GM21381 (cell line): ENCODE measurements at regions not wholly inside any gene's neighbourhood (a gene's known extent, or its start where the extent isn't known, plus 50 kb on each side); places are given as distances from the start of the nearest gene placed in this dataset.

Experiments
- ATAC-seq: cut with Tn5 transposase; IDR thresholded peaks from one replicate; pipeline ENCODE4 v1.9.1; 2021; ENCODE audit warnings: mild to moderate bottlenecking, moderate library complexity; ENCODE audit not compliant: unreplicated experiment

DNA sequence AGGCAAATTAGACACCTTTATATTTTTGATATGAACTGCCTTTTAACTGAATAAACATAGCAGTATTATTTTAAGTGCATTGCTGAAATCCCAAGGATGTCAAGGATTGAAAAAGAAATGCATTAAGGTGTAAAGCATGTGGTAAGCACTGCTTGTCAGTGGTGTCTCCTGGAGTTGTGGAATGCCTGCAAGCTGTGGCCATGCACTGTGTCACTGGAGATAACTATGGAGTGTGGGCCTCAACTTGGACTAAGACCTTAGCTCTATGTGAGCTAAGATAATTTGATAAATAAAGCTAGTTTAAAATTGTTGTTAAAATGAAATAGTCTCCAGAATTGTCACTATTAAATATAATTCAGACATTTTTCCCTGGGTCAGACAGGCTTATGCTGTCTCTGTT is 156.6 kb upstream of the OPRM1 start:
- no peak for ATAC-seq

GRCh38 chr6:153873541-153873940 is 165.5 kb upstream of the OPRM1 start:
- no peak for ATAC-seq

DNA sequence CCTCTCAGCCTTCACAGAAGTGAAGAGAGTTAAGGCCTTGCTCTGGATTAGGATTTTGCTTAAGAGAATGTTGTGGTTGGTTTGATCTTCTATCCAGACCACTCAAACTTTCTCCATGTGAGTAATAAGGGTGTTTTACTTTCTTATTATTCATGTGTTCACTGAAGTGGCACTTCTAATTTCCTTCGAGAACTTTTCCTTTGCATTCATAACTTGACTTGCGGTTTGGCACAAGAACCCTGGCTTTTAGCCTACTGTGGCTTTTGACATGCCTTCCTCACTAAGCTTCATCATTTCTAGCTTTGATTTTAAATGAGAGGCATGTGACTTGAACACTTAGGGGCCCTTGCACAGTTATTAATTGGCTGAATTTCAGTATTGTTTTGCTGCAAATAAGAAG is 166.1 kb upstream of the OPRM1 start:
- ATAC-seq = no peak

GRCh38 chr6:153862927-153863326 is 176.1 kb upstream of the OPRM1 start:
- ATAC-seq = no peak

GRCh38 chr6:153862139-153862538 is 176.9 kb upstream of the OPRM1 start:
- no peak for ATAC-seq

GRCh38 chr6:153858529-153858928 is 180.5 kb upstream of the OPRM1 start:
- peak; percentile 70 for ATAC-seq

GRCh38 chr6:153856929-153857376 is 182.1 kb upstream of the OPRM1 start:
- no peak for ATAC-seq

- no peak for ATAC-seq
These were observed 186.6 kb upstream of the OPRM1 start for GRCh38 chr6:153852481-153852880.

GRCh38 chr6:153852034-153852433 is 187.0 kb upstream of the OPRM1 start:
- ATAC-seq = no peak

DNA sequence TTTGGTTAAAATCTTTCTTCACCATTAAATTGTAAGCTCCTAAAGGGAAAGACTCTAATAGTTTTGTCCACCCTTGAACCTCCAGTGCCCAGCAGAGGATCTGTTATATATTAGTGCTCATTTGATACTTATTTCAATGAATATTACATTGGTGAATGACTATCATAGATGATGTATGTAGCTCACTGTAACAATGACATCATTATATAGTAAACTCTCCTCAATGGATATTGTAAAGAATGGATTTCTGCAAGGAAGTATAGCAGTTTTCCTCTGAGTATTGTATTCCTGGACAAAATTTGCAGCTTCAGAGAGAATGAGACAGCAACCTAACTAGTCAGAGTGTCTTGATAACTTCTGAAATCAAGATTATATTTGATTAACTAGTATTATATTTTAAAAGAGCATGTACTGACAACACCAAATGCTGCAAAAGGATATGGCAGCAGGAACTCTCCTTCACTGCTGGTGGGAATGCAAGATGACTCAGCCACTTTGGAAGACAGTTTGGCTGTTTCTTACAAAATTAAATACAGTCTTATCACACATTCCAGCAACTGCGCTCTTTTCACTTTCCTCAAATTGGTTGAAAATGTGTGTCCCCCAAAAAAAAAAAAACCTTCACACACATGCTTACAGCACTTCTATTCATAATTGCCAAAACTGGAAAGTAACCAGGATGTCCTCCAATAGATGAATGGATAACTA is 189.8 kb upstream of the OPRM1 start:
- no peak for ATAC-seq

GRCh38 chr6:153843420-153843819 is 195.6 kb upstream of the OPRM1 start:
- no peak for ATAC-seq

DNA sequence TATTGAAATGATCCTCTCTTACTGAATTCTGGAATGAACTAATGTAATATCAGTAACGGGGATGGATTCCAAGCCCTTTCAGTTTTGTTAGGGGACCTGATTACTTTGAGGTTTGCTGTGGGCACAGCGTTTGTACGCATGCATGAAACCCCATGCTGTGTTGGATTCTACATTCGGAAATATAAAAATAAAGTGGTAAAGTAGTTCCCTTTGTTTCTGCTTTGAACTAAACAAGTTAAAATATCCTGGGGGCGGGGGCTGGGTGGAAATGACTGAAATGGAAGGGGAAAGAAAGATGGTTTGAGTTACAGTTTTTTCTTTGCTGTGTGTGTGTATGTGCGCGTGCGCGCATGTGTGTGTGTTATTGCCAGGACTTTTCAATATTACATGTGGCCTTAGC is 196.5 kb upstream of the OPRM1 start:
- ATAC-seq = no peak

GRCh38 chr6:153840039-153840850 is 198.8 kb upstream of the OPRM1 start:
- ATAC-seq = no peak

DNA sequence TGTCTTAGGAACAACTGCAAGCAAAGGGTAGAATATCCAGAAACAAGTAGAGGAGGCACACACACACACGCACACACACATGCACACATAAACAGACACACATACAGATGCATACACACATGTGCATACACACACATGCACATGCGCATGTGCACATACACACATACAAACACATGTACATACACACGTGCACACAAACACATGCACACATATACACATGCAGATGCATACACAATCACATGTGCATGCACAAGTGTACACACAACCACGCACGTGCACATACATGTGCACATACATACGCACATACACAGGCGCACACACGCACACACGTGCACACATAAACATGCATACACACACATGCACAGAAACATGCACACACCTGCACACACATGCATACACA is 206.5 kb upstream of the OPRM1 start:
- no peak for ATAC-seq

DNA sequence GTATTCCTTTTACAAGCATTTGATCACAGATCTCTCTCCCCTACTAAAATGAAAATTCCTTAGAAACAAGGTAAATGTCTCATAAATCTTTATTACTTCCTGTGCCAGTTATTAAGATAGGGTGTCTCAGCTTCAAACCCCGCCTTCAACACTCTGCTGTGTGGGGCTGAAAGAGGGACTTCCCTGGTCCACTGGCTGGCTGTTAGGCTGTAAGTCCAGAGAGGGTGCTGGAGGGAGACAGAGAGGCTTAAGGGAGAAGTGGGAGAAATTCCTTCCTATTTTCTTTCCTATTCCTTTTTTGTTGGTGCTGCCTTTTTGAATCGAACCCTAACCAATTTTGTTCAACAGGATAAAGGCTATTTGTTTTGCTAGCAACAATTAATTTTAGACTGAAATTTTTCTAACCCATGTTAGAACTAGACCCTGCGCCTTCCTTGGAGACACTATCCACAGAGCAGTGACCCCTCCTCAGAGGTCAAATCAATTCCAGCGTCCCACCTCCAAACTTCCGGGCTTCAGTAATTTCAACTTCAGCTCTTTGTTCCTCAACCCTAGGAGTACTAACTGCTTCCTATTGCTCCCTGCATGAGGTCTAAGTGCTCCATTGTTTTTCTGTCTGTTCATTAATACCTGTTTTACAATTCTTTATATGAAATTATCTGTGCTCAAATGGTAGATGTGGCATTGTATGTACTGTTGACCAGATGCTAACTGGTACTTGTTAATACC is 207.5 kb upstream of the OPRM1 start:
- ATAC-seq = no peak

GRCh38 chr6:153817173-153817572 is 221.9 kb upstream of the OPRM1 start:
- ATAC-seq = no peak

- ATAC-seq = no peak
These were observed 222.7 kb upstream of the OPRM1 start for GRCh38 chr6:153816366-153816765.

DNA sequence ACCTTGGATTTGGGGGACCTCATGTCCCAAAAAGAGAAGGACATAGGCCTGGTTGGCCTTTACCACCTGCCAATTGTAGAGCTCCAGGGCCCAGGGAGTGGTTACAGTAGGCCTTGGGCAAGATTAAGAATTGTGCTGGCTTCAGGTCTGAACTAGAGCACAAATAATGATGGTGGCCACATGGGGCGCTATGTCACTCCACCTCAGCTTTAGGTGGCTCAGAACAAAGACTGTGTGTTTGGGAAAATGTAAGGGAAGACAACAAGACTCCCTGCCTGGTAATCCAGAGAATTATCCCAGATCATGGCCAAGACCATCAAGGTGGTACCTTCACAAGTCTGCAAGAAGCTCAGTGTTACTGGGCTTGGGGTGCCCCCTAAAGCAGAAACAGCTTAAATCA is 224.9 kb upstream of the OPRM1 start:
- no peak for ATAC-seq

GRCh38 chr6:153804755-153805330 is 234.2 kb upstream of the OPRM1 start:
- no peak for ATAC-seq

GRCh38 chr6:153801917-153802316 is 237.1 kb upstream of the OPRM1 start:
- no peak for ATAC-seq

GRCh38 chr6:153800580-153801188 is 238.4 kb upstream of the OPRM1 start:
- ATAC-seq = no peak
